Activated B cell treated with CpG ODN at 0.5 μM for 24 hours (primary cell): ENCODE measurements at regions not wholly inside any gene's neighbourhood (a gene's known extent, or its start where the extent isn't known, plus 50 kb on each side); places are given as distances from the start of the nearest gene placed in this dataset.

Experiments used
- ATAC-seq: fragments of 200-7000 bp; cut with Tn5 transposase; one replicate; pipeline ENCODE4 v1.10.0; 2021; ENCODE audit warnings: low read depth, mild to moderate bottlenecking, moderate library complexity
- CTCF ChIA-PET: fragments of 350-600 bp; sonication (Branson Sonifier 250); formaldehyde crosslinking; loops from one replicate; lab custom pipeline; 2021; ENCODE audit warnings: antibody characterized with exemption; lab: Charles Lee
- POLR2A ChIA-PET: fragments of 350-600 bp; sonication (Branson Sonifier 250); formaldehyde crosslinking; loops from one replicate; lab custom pipeline; 2021; ENCODE audit warnings: antibody characterized with exemption; lab: Charles Lee
- DNase-seq: peaks from one replicate; pipeline ENCODE4 v3.0.0; 2022
- H3K27ac Mint-ChIP-seq: one replicate; pipeline ENCODE4 v1.8.0; 2020; ENCODE audit warnings: mixed read lengths
- H3K27me3 Mint-ChIP-seq: one replicate; pipeline ENCODE4 v1.8.0; 2021; ENCODE audit warnings: mixed read lengths
- H3K36me3 Mint-ChIP-seq: one replicate; pipeline ENCODE4 v1.8.0; 2021; ENCODE audit warnings: low read depth, mixed read lengths
- H3K4me1 Mint-ChIP-seq: one replicate; pipeline ENCODE4 v1.8.0; 2021; ENCODE audit warnings: mixed read lengths
- H3K4me3 Mint-ChIP-seq: one replicate; pipeline ENCODE4 v1.8.0; 2020; ENCODE audit warnings: mild to moderate bottlenecking, mixed read lengths
- H3K9me3 Mint-ChIP-seq: one replicate; pipeline ENCODE4 v1.8.0; 2020; ENCODE audit warnings: mixed read lengths
- intact Hi-C: fragments of 100-400 bp; cut with micrococcal nuclease; formaldehyde crosslinking; loops from one replicate; pipeline ENCODE4 v1.15.1; 2024
- TF ChIP-seq, protein P1 (sequence below): fragments of 200-600 bp; IDR thresholded peaks from one replicate; pipeline ENCODE4 v1.8.0; 2022; ENCODE audit warnings: antibody characterized with exemption, mild to moderate bottlenecking

DNA sequence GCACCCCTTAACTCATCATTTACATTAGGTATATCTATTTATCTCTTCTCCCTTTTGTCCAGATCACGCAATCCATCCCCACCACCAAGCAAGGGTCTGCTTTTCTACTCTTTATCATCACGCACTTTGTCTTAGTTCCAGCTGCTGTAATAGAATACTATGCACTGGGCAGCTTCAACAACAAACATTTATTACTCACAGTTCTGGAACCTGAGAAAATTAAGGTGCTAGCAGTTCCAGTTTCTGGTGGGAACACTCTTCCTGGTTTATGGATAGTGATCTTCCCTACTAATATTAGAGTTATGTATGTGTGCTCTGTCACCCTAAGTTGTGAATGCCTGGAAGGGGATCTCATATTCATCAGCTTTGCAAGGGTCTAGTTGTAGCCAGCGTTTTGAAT lies 687.0 kb downstream of the NTRK3 start:
- H3K27ac Mint-ChIP-seq: no peak overlapping the region
- H3K27me3 Mint-ChIP-seq: no peaks in the 10 kb centered on the region
- CTCF ChIA-PET: no interaction called here
- POLR2A ChIA-PET: no interaction called here
- H3K4me1 Mint-ChIP-seq: no peaks in the 10 kb centered on the region
- intact Hi-C loops: no loop called here
- no peaks in the 10 kb centered on the region for H3K9me3 Mint-ChIP-seq
- H3K36me3 Mint-ChIP-seq: no peaks in the 10 kb centered on the region
- ATAC-seq (no peak), DNase-seq (no peak)
- TF ChIP-seq, protein P1, sequence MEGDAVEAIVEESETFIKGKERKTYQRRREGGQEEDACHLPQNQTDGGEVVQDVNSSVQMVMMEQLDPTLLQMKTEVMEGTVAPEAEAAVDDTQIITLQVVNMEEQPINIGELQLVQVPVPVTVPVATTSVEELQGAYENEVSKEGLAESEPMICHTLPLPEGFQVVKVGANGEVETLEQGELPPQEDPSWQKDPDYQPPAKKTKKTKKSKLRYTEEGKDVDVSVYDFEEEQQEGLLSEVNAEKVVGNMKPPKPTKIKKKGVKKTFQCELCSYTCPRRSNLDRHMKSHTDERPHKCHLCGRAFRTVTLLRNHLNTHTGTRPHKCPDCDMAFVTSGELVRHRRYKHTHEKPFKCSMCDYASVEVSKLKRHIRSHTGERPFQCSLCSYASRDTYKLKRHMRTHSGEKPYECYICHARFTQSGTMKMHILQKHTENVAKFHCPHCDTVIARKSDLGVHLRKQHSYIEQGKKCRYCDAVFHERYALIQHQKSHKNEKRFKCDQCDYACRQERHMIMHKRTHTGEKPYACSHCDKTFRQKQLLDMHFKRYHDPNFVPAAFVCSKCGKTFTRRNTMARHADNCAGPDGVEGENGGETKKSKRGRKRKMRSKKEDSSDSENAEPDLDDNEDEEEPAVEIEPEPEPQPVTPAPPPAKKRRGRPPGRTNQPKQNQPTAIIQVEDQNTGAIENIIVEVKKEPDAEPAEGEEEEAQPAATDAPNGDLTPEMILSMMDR: no peak
- no peak overlapping the region for H3K4me3 Mint-ChIP-seq

DNA sequence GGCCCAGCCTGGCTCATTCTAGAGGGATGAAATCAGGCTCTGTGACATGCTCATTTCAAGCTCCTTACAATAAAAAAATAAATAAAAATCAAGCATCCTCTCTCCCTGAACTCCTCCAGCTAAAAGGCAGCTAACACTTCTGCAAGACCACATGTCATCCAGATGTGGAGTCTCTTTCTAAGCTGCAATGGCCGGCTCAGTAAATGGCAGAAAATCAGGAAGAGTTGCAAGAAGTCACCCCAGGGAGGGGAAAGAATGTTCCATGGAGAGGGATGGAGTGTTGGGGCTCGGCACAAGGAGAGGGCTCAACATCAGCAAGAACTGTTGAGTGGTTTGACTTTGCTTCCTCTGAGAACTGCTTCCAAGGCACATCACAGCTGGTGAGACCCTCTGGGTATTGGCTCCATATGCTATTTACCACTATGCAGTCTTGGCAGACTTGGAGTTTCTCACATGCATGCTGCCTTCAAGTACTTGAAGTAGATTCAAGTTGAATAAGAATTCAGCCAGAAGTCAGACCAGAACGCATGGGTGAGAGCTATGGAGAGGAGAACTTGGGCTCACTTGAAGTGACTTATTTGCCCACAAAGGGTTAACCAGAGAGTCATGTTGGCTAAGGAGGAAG lies 689.0 kb downstream of the NTRK3 start:
- H3K9me3 Mint-ChIP-seq: no peaks in the 10 kb centered on the region
- DNase-seq: no peak
- intact Hi-C loops: no loop called here
- no peaks in the 10 kb centered on the region for H3K27me3 Mint-ChIP-seq
- no peak for ATAC-seq
- POLR2A ChIA-PET: no interaction called here
- no peaks in the 10 kb centered on the region for H3K4me1 Mint-ChIP-seq
- no peak overlapping the region for H3K27ac Mint-ChIP-seq
- H3K4me3 Mint-ChIP-seq: no peak overlapping the region
- CTCF ChIA-PET: no interaction called here
- TF ChIP-seq, protein P1: no peak
- no peaks in the 10 kb centered on the region for H3K36me3 Mint-ChIP-seq

DNA sequence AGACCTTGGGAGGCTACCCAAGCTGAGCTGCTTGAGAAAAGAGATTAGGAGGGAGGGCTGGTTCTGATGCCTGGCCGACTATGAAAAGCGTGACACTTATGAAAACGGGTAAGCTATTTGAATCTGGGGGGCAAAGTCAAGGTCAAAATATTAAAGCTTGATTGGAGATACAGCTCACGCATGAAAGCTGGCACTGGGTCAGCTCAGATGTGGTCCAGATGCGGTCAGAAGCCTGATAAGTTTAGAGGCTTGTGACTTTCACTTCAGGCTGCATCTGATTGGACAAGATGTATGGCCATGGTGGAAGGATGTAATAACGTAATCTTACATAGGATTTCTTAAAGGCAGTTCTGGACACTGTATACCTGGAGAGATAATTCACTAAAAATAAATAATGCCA lies 690.3 kb downstream of the NTRK3 start:
- intact Hi-C loops: no loop called here
- Mint-ChIP-seq H3K4me1 (no peaks in the 10 kb centered on the region), H3K27ac (no peak overlapping the region), H3K4me3 (no peak overlapping the region), H3K36me3 (no peaks in the 10 kb centered on the region), H3K27me3 (no peaks in the 10 kb centered on the region), H3K9me3 (peaks cover 2% of the 10 kb centered on the region)
- TF ChIP-seq, protein P1: no peak
- ATAC-seq: no peak
- DNase-seq: no peak
- ChIA-PET POLR2A (no interaction called here), CTCF (no interaction called here)

DNA sequence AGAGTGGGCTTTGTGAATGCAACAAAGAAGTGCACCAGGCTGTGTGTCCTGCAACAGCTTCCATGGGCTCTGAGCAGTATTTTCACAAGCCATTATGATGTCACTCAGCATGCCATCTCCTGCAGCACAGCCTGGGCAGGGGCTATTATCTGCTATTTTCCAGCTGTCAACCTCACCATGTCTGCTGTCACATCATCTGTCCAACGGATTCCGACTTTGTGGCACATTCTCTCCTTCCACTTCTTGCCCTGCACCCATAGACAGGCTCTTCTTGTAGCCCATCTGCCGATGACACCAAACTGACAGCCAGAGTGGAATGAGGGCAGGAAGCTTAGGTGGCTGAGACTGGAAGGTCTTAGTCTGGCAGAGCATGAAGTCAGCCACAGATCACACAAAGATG lies 691.9 kb downstream of the NTRK3 start:
- ChIA-PET POLR2A (no interaction called here), CTCF (no interaction called here)
- TF ChIP-seq, protein P1: no peak
- Mint-ChIP-seq H3K9me3 (peaks cover 2% of the 10 kb centered on the region), H3K4me1 (no peaks in the 10 kb centered on the region), H3K36me3 (no peaks in the 10 kb centered on the region), H3K4me3 (no peak overlapping the region), H3K27me3 (no peaks in the 10 kb centered on the region), H3K27ac (no peak overlapping the region)
- ATAC-seq (no peak), DNase-seq (no peak)
- intact Hi-C loops: no loop called here

DNA sequence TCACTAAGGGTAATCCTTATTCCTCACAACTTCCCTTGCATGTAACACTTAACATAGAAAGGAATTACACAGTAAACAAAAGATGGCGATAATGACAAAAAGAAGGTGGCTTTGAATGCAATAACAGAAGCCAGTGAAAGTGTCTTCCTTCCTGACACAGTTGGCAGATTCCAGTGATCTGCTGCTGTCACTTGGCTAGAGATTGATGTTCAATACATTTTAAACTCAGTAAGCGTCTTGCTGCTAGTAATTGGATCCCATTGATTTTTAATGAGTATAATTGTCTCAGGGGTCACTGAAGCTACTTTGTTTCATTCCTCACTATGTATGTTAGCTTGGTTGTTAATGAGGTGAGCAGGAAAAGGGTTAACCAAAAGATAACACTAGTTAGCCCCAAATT lies 692.7 kb downstream of the NTRK3 start:
- POLR2A ChIA-PET: no interaction called here
- Mint-ChIP-seq H3K27ac (no peak overlapping the region), H3K27me3 (no peaks in the 10 kb centered on the region), H3K9me3 (peaks cover 2% of the 10 kb centered on the region), H3K4me3 (no peak overlapping the region), H3K36me3 (no peaks in the 10 kb centered on the region), H3K4me1 (no peaks in the 10 kb centered on the region)
- DNase-seq (no peak), ATAC-seq (no peak)
- CTCF ChIA-PET: no interaction called here
- intact Hi-C loops: no loop called here
- TF ChIP-seq, protein P1: no peak
